NCI-H187 treated with DMSO at 0.1 percent for 48 hours (cell line): ENCODE measurements at regions not wholly inside any gene's neighbourhood (a gene's known extent, or its start where the extent isn't known, plus 50 kb on each side); places are given as distances from the start of the nearest gene placed in this dataset.

Experiments
- DNase-seq: peaks from one replicate; lab custom pipeline; 2025; lab: John Stamatoyannopoulos, UW

GRCh38 chr3:168653255-168653654 is 557.5 kb upstream of the GOLIM4 start:
- DNase-seq = no peak

GRCh38 chr3:168648321-168648720 is 552.6 kb upstream of the GOLIM4 start:
- no peak for DNase-seq

GRCh38 chr3:168647582-168647981 is 551.9 kb upstream of the GOLIM4 start:
- DNase-seq = no peak

- no peak for DNase-seq
Measured at GRCh38 chr3:168645180-168645579, 549.5 kb upstream of the GOLIM4 start.

GRCh38 chr3:168628549-168628948 is 532.8 kb upstream of the GOLIM4 start:
- DNase-seq = no peak

- DNase-seq = no peak
Measured at GRCh38 chr3:168625477-168625876, 529.8 kb upstream of the GOLIM4 start.

- no peak for DNase-seq
Measured at GRCh38 chr3:168624892-168625448, 529.2 kb upstream of the GOLIM4 start.

GRCh38 chr3:168624195-168624594 is 528.5 kb upstream of the GOLIM4 start:
- no peak for DNase-seq

GRCh38 chr3:168622795-168623194 is 527.1 kb upstream of the GOLIM4 start:
- DNase-seq = no peak

GRCh38 chr3:168620854-168621253 is 525.1 kb upstream of the GOLIM4 start:
- DNase-seq = no peak

GRCh38 chr3:168618827-168619470 is 523.2 kb upstream of the GOLIM4 start:
- DNase-seq = no peak

GRCh38 chr3:168617658-168618057 is 521.9 kb upstream of the GOLIM4 start:
- DNase-seq = no peak

- no peak for DNase-seq
Measured at GRCh38 chr3:168616915-168617314, 521.2 kb upstream of the GOLIM4 start.

- no peak for DNase-seq
Measured at GRCh38 chr3:168615493-168616020, 519.8 kb upstream of the GOLIM4 start.

- no peak for DNase-seq
Measured at GRCh38 chr3:168613151-168613550, 517.4 kb upstream of the GOLIM4 start.

- DNase-seq = no peak
Measured at GRCh38 chr3:168612671-168613070, 516.9 kb upstream of the GOLIM4 start.

GRCh38 chr3:168611826-168612225 is 516.1 kb upstream of the GOLIM4 start:
- DNase-seq = no peak

GRCh38 chr3:168608926-168609325 is 513.2 kb upstream of the GOLIM4 start:
- no peak for DNase-seq

- no peak for DNase-seq
Measured at GRCh38 chr3:168604767-168605166, 509.0 kb upstream of the GOLIM4 start.

GRCh38 chr3:168598250-168598649 is 502.5 kb upstream of the GOLIM4 start:
- DNase-seq = no peak

- DNase-seq = no peak
Measured at GRCh38 chr3:168596175-168596823, 500.6 kb upstream of the GOLIM4 start.

GRCh38 chr3:168591587-168591986 is 495.9 kb upstream of the GOLIM4 start:
- no peak for DNase-seq

GRCh38 chr3:168589376-168589775 is 493.7 kb upstream of the GOLIM4 start:
- no peak for DNase-seq
